Gastrocnemius medialis (tissue), 4 donors: ENCODE measurements at regions not wholly inside any gene's neighbourhood (a gene's known extent, or its start where the extent isn't known, plus 50 kb on each side); places are given as distances from the start of the nearest gene placed in this dataset.

Experiments
- POLR2A ChIP-seq, 2 donors: fragments of 450-650 bp; IDR thresholded peaks; one replicate each; pipeline ENCODE4 v1.6.1; 2017; ENCODE audit warnings: antibody characterized with exemption in 2 of 2, mild to moderate bottlenecking in 2 of 2, moderate library complexity in 2 of 2
- TF ChIP-seq, protein P1 (sequence below), 5 experiments: fragments of 450-650 bp in 3 of 5; fragments of 200-600 bp in 2 of 5; sonication (generic) in 2 of 5; IDR thresholded peaks in 4 of 5; conservative IDR thresholded peaks in 1 of 5; 1 replicate in 4 of 5; 2 replicates in 1 of 5; pipeline ENCODE4 v1.5.1; 2016 to 2019; ENCODE audit warnings: antibody characterized with exemption in 5 of 5, mild to moderate bottlenecking in 3 of 5, moderate library complexity in 3 of 5

GRCh38 chr4:189822326-189822725, 118.3 kb upstream of the FRG1 start:
- TF ChIP-seq, protein P1, sequence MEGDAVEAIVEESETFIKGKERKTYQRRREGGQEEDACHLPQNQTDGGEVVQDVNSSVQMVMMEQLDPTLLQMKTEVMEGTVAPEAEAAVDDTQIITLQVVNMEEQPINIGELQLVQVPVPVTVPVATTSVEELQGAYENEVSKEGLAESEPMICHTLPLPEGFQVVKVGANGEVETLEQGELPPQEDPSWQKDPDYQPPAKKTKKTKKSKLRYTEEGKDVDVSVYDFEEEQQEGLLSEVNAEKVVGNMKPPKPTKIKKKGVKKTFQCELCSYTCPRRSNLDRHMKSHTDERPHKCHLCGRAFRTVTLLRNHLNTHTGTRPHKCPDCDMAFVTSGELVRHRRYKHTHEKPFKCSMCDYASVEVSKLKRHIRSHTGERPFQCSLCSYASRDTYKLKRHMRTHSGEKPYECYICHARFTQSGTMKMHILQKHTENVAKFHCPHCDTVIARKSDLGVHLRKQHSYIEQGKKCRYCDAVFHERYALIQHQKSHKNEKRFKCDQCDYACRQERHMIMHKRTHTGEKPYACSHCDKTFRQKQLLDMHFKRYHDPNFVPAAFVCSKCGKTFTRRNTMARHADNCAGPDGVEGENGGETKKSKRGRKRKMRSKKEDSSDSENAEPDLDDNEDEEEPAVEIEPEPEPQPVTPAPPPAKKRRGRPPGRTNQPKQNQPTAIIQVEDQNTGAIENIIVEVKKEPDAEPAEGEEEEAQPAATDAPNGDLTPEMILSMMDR (IDR thresholded peaks at IDR 0.05 in 4 of 5, conservative IDR thresholded peaks at IDR 0.05 in 1 of 5): no peak
- no peak for TF ChIP-seq POLR2A (IDR thresholded peaks at IDR 0.05)
